Prostate gland (tissue), 2 donors: ENCODE measurements at regions not wholly inside any gene's neighbourhood (a gene's known extent, or its start where the extent isn't known, plus 50 kb on each side); places are given as distances from the start of the nearest gene placed in this dataset.
"Not testable (repeated sequence)": the region's sequence is repeated elsewhere in the genome, so short reads cannot be mapped to it uniquely, and the experiment has no call there.

Experiments
- DNase-seq: peaks from one replicate; pipeline ENCODE4 v3.0.0-alpha.2; 2019; ENCODE audit warnings: low spot score
- H3K27ac ChIP-seq, 2 donors: fragments of 200-600 bp; sonication (generic); 2 replicates each; pipeline ENCODE4 v1.5.1; 2017 to 2019
- H3K27me3 ChIP-seq: fragments of 200-600 bp; sonication (generic); replicated peaks from 2 replicates; pipeline ENCODE4 v1.5.1; 2019; ENCODE audit not compliant: insufficient read depth
- H3K36me3 ChIP-seq, 2 donors: fragments of 200-600 bp; sonication (generic); 1 replicate in 1 of 2; 2 replicates in 1 of 2; pipeline versions ENCODE4 v1.5.1 to v1.8.1; 2017 to 2019
- H3K4me1 ChIP-seq: fragments of 200-600 bp; sonication (generic); replicated peaks from 2 replicates; pipeline ENCODE4 v1.5.1; 2019
- H3K4me3 ChIP-seq, 2 donors: fragments of 200-600 bp; sonication (generic); 2 replicates each; pipeline ENCODE4 v1.5.1; 2017 to 2019
- H3K9me3 ChIP-seq: fragments of 200-600 bp; sonication (generic); 2 replicates; pipeline ENCODE4 v1.5.1; 2017
- WGBS: methylation state at CpG from one replicate; pipeline ENCODE4 v1.1.5; 2018; 5-methylcytosine and 5-hydroxymethylcytosine counted together
- intact Hi-C: fragments of 100-400 bp; cut with DNase I; formaldehyde crosslinking; loops from one replicate; pipeline ENCODE4 v1.14.2; 2022

DNA sequence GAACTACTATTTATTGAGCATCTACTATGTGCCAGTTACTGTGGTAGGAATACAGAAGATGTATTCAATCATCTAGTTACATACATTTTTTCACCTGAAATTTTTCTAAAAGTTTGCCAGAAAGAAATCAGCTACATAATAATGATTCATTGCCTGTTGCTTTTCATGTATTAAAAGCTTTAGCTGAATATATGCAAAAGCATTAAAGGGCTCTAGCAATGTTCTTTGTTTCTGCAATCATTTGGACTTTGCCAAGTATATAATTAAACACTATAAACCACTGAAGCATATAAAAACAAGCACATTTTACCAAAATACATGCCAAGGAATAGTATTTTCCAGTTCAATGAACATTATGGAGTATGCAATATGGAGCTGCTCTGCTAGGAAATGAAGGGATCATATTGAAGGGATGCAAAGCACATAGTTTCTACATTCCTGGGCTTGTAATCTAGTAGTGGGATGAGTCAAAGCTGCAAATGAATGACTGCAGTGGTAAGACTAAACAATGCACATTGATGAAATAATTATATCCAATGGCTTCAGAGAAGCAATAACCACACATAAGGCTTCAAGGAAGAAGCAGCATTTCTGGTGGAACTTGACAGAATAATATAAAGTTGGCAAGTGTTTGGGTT is 87.7 kb downstream of the FOXD4L6 start:
- H3K27me3 ChIP-seq, H3K9me3 ChIP-seq, H3K4me3 ChIP-seq, H3K27ac ChIP-seq, H3K36me3 ChIP-seq, H3K4me1 ChIP-seq, intact Hi-C loops, DNase-seq: not testable (repeated sequence)

DNA sequence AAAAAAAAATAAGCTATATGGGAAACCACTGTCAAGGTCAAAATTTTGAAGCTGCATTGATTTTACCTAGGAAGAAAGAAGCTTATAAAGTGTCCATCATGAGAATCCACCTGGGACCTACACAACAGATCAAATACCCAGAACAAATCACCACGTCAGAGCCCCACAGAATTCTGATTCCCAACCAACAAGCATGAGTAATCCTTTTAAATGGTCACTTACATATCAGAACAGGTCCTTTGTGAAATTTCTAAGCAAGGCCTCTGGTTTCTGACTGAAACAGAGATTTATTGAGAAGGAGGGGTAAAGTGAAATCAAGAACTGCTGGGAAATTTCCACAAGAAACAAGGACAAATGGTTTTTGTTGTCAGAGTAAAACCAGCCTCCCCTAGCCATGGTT is 93.2 kb downstream of the FOXD4L6 start:
- DNase-seq, H3K4me3 ChIP-seq: not testable (repeated sequence)

DNA sequence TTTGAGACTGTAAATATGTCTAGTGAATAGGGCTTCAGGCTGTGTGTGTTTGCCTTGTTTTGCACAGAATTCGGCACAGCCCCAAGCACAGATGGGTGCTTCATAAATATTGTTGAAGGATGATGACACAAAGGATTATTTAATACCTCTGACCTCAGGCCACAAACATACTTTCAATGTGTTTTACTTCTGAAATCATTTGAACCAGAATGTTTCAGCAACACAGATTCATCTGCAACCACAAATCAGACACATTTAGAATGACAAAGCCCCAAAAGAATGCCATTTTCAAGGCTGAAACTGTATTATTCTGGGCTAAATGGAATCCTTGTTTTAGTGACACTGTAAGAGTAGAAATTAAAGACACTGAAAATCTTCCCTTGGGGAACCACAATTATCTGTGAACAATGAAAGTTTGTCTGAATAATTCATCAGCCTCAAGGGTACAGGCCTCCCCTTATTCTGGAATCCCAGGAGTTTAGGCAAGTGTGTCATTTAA is 93.7 kb downstream of the FOXD4L6 start:
- DNase-seq, H3K36me3 ChIP-seq, H3K4me3 ChIP-seq, H3K4me1 ChIP-seq, H3K27ac ChIP-seq, H3K27me3 ChIP-seq, H3K9me3 ChIP-seq, intact Hi-C loops: not testable (repeated sequence)
- WGBS: 68% methylated on average over 1 of the region's 1 CpG

More for the DNA sequence above, 93.2 kb downstream of the FOXD4L6 start:
- WGBS: 75% methylated on average over 1 of the region's 1 CpG
- H3K4me1 ChIP-seq, H3K9me3 ChIP-seq, H3K27me3 ChIP-seq, H3K27ac ChIP-seq, intact Hi-C loops, H3K36me3 ChIP-seq: not testable (repeated sequence)

DNA sequence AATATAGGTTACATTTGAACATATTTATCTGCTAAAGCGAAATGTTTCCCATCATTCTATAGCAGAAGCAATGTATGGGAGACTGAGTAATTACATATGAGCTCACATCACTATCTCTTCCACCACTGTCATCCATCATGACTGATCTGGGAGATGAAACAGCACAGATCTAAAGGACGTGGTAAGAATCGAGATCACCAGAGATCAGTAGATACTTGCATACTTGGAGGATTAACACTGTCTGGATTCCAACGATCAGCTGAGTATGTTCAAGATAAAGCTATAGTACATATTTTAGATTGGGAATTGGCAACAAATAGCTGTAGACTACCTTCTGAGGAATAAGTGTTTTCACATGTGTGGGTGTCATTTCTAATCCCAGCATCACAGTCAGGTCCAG is 94.6 kb downstream of the FOXD4L6 start:
- H3K4me1 ChIP-seq, H3K27ac ChIP-seq, DNase-seq, H3K9me3 ChIP-seq, H3K27me3 ChIP-seq, H3K36me3 ChIP-seq, H3K4me3 ChIP-seq, intact Hi-C loops: not testable (repeated sequence)
- 92% methylated on average over 4 of the region's 4 CpGs for WGBS

DNA sequence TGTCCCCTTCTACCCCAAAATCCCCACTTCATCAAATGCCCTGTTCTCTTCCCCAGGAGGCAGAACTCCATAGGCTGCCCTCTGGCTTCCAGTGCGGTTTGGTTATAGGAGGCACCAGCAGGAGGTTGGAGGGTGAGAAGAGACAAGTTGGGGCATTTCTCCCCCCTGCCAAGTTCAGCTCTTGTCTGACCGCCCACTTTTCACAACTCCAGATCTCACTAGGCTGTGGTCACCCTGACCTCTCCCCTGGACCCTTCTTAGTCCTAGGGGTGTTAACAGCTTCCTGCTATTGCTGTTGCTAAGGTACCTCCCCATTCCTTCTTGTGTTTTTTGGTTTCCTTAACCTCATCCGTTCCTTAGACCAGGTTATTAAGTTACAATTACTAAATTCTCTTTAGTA is 95.1 kb downstream of the FOXD4L6 start:
- H3K27me3 ChIP-seq, H3K9me3 ChIP-seq, H3K4me1 ChIP-seq, DNase-seq, H3K27ac ChIP-seq, intact Hi-C loops, H3K4me3 ChIP-seq, H3K36me3 ChIP-seq: not testable (repeated sequence)
- WGBS: 81% methylated on average over 3 of the region's 3 CpGs

DNA sequence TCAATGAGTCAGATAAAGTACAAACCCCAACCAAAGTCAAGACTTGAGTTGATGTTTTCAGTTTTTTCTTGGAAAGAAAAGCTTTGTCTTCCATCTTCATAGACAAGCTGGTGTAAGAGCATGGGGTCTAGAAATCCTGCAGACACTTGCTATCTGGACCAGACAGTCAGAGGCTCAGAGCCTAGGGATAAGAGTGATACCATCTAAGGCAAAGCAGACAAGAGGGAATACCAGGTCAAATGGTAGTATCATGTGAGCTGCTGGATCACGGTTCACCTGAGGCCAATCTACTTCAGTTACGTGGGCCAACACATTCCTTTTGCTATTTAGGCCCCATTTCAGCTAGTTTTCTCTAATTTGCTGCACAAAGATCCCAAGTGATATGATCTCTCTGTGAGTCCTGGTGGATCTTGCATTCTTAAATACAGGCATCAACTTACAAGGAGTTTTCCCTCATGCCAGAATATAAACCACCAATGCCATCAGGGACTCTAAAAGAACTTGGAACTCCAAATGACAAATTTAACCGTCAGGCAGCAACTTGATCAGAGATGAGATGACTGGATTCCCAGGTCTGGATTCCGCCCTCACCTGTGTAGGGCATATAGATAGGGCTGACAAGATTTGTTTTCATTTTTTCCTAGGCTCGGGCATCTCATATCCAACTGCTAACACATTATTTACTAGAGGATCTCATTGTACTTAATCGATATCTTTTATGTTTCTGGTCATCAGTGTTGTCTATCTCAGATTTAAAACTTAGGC is 101.4 kb downstream of the FOXD4L6 start:
- not testable (repeated sequence) for DNase-seq, H3K27ac ChIP-seq
- 91% methylated on average over 6 of the region's 6 CpGs for WGBS

DNA sequence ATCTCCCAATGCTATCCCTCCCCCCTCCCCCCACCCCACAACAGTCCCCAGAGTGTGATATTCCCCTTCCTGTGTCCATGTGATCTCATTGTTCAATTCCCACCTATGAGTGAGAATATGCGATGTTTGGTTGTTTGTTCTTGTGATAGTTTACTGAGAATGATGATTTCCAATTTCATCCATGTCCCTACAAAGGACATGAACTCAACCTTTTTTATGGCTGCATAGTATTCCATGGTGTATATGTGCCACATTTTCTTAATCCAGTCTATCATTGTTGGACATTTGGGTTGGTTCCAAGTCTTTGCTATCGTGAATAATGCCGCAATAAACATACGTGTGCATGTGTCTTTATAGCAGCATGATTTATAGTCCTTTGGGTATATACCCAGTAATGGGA is 106.1 kb downstream of the FOXD4L6 start:
- H3K36me3 ChIP-seq, H3K27me3 ChIP-seq, H3K4me1 ChIP-seq, H3K27ac ChIP-seq, intact Hi-C loops, DNase-seq, H3K9me3 ChIP-seq, H3K4me3 ChIP-seq: not testable (repeated sequence)
- 90% methylated on average over 4 of the region's 4 CpGs for WGBS

More for the DNA sequence above, 101.4 kb downstream of the FOXD4L6 start:
- H3K4me3 ChIP-seq, H3K27me3 ChIP-seq, intact Hi-C loops, H3K36me3 ChIP-seq, H3K9me3 ChIP-seq, H3K4me1 ChIP-seq: not testable (repeated sequence)

DNA sequence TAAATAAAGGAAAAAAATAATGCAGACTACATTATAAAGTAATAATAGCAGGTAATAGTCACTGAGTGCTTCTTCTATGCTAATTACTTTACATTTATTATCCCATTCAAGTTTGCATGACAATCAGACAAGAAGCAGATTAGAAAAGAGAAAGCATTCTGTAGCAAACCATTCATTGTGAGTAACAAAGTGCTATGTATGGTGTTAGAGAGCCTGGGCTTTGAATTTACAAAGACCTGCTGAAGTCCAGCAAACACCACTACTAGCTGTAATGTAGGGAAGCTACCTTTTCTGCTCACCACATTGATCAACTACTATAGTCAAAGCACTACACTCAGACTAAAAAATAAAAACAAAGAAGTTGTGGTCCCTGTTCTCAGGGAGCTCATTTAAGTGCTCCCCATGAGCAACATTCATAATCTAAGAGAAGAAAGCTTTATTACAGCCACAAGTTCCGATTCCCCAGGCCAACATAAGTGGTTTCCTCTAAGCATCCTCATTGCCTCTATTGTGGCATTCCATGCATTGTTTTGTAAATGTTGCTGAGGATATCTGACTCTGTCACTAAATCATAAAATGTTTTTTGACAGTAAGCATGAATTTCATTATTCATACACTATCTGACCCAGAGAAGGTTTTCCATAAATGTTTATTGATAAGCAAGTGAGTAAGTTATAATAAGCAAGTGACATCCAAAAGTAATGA is 108.5 kb downstream of the FOXD4L6 start:
- DNase-seq, intact Hi-C loops, H3K4me3 ChIP-seq, H3K9me3 ChIP-seq, H3K36me3 ChIP-seq, H3K27me3 ChIP-seq, H3K4me1 ChIP-seq, H3K27ac ChIP-seq: not testable (repeated sequence)
- 90% methylated on average over 1 of the region's 1 CpG for whole genome bisulfite sequencing

DNA sequence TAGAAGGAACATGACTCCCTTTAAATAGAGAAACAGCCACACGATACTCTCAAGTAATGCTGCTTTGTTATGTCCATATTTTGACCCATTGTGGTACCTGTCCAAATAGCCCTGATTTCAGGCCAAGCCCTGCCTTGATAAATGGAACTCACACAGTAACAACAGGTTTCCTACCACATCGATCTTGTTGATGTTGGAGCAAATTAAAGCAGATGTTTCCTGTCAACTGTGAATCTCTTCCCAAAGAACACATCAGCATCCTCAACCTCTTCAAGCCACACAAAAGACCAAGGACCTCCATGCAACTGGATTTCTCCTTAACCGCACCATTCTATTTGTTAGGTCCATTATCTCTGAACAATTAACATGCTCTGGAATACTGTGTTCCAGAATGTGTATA is 109.5 kb downstream of the FOXD4L6 start:
- H3K27ac ChIP-seq, H3K36me3 ChIP-seq, H3K4me1 ChIP-seq, H3K27me3 ChIP-seq, intact Hi-C loops, H3K9me3 ChIP-seq, H3K4me3 ChIP-seq, DNase-seq: not testable (repeated sequence)
- 84% methylated on average over 3 of the region's 3 CpGs for WGBS

DNA sequence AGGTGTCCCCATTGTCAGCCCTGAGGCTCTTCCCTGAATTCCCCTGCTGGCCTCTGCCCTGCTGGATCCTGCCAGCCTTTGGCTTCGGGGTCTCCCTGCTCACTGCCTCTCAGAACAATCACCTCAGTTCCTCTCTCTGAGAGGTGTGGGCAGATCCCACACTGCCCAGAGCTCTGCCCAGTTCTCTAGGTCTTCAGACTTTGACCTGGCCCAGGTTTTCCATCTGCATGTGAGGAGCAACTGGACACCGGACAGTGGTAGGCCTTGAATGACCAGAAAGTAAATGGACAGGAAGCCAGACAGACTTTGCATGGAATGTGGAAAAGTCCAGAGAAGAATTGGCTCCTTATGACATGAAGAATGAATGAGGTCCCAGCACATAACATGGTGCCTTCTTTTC is 111.8 kb downstream of the FOXD4L6 start:
- H3K27me3 ChIP-seq, H3K9me3 ChIP-seq, intact Hi-C loops, H3K4me1 ChIP-seq, H3K4me3 ChIP-seq, H3K36me3 ChIP-seq, DNase-seq, H3K27ac ChIP-seq: not testable (repeated sequence)
- WGBS: 86% methylated on average over 2 of the region's 2 CpGs

DNA sequence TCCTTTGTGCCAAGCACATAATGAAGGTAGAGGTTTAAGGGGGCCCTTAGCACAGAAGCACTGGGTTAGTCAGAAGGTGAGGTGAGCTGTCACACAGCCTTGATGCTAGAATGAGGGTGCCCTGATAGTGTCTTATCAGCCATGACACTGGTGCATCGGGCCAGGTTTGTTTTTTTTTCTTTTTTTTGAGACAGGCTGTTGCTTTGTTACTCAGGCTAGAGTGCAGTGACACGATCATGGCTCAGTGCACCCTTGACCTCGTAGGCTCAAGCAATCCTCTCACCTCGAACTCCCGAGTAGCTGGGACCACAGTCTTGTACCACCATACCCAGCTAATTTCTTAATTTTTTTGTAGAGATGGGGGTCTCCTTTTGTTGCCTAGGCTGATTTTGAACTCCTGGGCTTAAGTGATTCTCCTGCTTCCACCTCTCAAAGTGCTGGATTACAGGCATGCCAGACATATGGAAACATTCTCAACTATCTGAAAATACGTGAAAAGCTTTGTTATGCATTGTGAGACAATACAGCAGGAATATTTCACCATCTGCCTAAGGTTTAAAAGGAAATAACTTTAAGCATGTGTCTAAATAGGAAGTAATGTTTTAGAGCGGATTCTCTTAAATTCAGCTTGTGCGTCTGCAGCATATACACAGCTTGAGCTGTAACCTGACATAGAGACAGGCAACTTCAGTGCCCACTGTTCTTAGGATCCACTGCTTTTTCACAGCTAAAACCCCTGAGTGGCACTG is 128.4 kb downstream of the FOXD4L6 start:
- H3K27ac ChIP-seq, intact Hi-C loops, DNase-seq, H3K9me3 ChIP-seq, H3K4me3 ChIP-seq, H3K4me1 ChIP-seq, H3K27me3 ChIP-seq, H3K36me3 ChIP-seq: not testable (repeated sequence)
- WGBS: 81% methylated on average over 8 of the region's 8 CpGs

DNA sequence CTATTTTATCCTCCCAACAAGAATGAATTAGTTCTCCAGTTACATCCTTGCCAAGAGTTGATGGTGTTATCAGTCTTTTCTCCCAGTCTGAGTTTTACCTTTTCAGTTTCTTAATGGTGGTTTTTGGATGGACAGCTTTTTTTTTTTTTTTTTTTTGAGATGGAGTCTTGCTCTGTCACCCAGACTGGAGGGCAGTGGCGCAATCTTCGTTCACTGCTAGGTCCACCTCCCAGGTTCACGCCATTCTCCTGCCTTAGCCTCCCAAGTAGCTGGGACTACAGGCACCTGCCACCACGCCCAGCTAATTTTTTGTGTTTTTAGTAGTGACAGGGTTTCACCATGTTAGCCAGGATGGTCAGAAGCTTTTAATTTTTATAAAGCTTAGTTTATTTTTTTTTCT is 133.0 kb downstream of the FOXD4L6 start:
- H3K27ac ChIP-seq, H3K4me1 ChIP-seq, H3K4me3 ChIP-seq, H3K27me3 ChIP-seq, DNase-seq, intact Hi-C loops, H3K36me3 ChIP-seq, H3K9me3 ChIP-seq: not testable (repeated sequence)
- WGBS: 94% methylated on average over 4 of the region's 4 CpGs
